Raji (cell line): ENCODE measurements at regions not wholly inside any gene's neighbourhood (a gene's known extent, or its start where the extent isn't known, plus 50 kb on each side); places are given as distances from the start of the nearest gene placed in this dataset.

Experiments
- POLR2A ChIP-seq: IDR thresholded peaks from 2 replicates; pipeline ENCODE4 v1.6.1; 2011; ENCODE audit warnings: low read depth, low read length, control low read depth; ENCODE audit not compliant: insufficient read depth

DNA sequence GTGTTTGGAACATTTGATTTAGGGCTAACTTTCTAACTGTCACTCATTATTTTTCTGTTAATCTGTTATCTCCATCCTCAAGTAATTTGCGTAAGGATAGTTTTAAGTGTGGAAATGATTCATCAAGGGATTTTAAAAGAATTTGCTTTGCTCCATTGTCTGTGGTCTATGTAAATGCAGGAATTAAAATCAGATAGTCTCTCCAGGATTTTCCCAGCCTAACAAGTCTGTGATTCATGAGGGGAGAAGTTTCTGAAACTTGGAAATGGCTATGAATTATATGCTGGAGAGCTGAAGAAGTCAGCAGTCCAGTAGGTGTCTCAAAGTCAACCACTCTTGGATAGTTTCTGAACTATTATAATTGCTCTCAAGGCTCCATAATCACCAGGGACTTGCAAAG, 264.5 kb downstream of the MRPL39 start:
- TF ChIP-seq POLR2A = no peak

DNA sequence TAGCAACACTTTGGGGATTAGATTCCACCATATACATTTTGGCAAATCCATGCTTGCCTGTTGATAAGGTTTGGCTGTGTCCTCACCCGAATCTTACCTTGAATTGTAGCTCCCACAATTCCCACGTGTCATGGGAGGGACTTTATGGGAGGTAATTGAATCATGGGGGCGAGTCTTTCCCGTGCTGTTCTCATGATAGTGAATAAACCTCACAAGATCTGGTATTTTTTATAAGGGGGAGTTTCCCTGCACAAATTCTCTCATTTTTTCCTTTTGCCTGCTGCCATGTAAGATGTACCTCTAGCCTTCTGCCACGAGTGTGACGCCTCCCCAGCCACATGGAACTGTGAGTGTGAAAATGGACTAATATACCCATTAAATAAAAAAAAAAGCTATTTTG, 265.3 kb downstream of the MRPL39 start:
- TF ChIP-seq POLR2A = no peak

DNA sequence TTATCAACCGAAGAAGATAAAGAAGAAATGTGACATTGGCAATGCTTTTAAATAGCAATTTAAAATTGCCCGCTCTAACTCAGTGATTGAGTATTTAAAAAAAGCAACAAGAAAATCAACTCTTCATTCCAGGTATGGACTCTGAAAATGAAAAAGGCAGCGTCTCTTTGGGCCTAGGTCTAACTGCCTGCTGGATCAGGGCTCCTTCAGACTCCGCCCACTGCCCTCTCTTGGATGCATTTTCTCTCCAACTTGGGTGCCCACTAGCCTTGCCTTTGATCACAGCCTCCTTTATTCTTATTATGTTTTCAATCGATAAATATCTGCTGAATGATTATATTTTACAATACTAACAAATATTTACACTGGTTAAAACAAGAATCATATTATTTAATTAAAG, 268.9 kb downstream of the MRPL39 start:
- TF ChIP-seq POLR2A = no peak

DNA sequence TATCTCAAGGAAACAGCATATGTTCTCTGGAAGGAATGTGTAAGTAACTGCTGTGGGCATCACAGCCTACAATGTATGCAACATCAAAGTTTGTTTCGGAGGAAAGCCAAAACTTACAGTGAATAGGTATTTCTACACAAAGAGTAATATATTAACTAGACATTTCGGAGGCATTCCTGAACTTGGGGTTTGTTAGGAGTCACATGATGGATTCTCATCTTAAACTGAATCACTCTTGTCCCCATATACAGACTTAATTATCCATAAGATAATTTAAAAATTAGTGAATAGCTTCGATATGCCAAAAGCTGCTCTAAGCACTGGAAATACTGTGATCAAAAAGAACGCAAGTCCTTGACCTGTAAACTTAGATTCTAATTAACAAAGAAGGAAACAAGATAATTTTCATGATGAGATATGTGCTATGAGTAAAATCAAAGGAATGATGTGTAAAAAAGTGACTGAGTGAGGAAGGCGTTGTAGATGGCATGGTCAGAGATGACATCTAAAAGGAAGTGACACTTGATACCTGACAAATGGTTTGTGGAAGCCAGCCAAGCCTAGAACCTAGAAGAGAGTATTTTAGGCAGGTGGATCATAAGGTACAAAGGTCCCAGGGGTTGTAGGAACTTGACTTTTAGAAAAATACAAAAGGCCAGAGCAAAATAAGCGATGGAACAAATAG, 273.1 kb downstream of the MRPL39 start:
- no peak for TF ChIP-seq POLR2A

DNA sequence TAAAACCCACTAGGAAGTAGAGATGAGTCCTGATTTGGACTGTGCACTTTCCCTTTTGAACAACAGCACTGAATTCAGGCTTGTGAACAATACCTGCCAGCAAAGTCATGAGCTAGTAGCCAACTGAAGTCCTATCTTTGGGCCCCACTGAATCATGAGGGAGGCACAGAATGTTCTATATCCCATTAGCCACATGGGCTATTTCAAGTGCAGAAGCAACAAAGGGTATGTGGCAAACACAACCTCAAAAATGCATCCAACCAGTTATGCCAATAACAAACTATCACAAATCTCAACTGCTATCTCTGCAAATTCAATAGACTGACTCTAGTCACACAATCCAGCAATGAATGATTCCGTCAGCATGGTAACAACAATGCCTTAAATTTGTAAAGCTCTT, 276.0 kb downstream of the MRPL39 start:
- no peak for TF ChIP-seq POLR2A

DNA sequence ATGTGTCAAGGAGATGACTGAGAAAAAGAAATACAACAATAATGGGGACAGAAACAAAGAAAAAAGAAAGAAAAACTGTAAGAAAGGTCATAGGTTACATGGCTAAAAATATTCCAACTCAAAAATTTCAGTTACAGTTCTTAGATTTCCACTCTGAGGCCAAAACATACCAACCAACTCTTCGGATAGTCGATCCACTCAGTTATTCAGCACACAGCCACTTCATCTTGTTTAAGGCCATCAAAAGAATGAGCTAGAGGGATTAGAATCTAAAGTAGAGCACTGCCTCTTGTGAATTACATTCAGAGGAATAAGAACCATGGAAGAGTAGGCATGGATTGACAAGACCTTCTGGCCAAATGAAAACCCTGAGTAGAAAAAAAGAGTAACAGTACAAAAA, 277.0 kb downstream of the MRPL39 start:
- TF ChIP-seq POLR2A = no peak

DNA sequence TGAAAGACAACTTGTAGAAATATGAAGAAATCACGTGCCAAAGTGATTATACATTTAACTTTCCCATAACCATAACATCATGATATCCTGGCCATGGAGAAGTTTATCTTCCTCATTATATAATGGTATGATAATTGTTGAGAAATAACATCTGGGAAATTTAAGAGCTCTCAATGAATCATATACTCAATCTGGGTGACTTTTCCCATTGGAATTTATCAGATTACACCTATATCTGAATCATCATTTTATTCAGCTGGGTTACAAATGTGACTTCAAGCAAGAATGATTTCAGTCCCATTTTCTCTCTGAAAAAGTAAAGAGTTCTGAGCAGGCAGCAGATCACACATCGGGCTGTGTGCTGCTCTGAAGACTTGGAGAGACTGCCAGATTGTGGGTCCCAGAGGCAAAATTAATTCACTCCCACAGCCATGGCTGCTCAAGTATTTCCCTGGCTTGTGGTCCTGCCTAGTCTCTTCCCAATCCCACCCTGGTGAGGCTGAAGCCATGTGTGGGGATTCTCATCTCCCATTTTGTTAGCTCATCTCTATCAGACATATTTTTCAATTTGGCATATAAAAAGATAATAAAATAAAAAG, 278.0 kb downstream of the MRPL39 start:
- TF ChIP-seq POLR2A = no peak

DNA sequence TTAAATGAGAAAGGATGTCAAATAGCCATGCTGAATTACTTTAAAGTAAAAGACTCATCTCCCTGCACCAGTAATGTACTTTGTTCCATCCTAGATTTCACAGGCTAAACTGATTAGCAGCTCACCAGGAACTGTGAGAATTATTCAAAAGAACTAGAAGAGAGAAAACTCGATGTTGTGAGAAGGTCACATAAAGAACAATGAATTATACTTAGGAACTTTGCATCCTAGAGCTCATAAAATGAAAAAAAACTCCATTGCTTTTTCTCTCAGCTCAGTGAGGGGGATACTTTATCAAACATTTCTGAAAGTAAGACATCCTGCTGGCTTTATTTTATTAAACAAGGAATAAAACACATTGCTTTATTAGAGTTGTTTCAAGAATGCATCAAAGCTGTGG, 278.5 kb downstream of the MRPL39 start:
- no peak for TF ChIP-seq POLR2A

DNA sequence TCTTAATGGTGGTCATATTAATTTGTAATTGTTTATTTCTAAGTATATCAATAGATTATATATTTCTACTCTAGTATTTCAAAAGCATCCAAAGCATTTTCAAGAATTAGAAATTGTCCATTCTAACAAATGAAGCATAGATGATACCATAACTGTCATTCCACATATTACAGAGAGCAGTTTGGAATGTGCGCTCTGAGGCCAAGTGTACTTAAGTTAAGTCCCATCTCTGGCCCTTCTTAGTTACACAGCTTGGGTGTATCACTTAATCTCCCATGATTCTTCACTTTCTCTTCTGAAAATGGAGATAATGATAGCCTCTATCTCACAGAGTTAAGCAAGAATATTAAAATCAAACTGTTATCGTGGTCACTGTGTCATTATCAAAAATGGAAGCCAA, 281.1 kb downstream of the MRPL39 start:
- no peak for TF ChIP-seq POLR2A

DNA sequence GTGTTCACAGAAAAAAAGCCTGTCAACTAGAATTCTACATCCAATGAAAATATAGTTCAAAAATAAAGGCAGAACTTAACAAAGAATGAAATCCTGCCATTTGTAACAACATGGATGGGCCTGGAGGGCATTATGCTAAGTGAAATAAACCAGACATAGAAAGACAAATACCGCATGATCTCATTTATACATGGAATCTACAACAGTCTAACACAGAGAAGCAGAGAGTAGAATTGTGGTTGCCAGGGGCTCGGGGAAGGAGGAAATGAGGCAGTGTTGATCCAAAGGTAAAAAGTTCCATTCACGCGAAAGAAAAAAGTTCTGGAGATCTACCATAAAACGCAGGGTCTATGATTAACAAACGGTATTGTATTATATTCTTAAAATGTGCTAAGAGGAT, 282.6 kb downstream of the MRPL39 start:
- TF ChIP-seq POLR2A = no peak

DNA sequence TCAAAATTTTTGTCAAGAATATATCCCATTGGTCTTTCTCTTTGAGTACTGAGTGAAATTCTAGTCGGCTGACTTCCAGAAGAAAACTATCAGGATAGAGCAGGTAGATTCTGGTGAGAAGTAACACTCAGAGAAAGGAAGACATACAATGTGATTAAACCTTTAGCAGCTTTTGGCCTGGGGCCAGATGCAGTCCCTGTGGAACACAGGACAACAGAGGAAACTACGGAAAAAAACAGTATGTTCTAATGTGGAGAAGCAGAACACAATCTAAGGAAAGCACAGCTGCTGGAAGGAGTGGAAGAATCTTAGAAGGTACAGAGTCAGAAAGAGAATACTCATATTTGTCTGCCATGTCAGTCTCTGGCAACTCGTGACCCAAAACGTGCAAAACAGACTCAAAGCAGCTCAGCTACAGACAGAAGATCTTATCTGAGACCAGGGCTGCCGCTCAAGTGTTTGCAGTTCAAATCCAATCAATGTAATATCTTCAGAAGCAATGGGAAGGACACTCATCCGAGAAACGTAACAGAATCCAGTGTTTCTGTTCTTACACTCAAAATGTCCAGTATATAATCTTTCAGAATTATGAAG, 283.8 kb downstream of the MRPL39 start:
- TF ChIP-seq POLR2A = no peak

DNA sequence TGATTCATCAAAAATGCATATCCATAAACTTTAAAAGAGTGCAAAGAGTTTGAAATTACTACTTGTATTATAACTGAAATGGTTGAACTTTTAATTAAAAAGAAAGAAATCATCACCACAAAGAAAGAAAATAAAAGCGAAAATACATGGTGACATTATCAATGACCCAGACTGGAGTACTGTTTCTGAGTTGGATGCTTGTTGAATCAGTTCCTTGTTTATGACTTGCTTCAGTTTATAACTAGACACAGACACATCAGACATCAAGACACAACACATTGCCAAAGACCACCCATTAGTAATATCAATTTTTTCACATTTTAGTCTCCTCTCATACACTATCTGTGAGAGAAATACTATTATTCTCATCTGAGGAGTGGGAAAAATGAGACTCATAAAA, 293.0 kb downstream of the MRPL39 start:
- TF ChIP-seq POLR2A = no peak

DNA sequence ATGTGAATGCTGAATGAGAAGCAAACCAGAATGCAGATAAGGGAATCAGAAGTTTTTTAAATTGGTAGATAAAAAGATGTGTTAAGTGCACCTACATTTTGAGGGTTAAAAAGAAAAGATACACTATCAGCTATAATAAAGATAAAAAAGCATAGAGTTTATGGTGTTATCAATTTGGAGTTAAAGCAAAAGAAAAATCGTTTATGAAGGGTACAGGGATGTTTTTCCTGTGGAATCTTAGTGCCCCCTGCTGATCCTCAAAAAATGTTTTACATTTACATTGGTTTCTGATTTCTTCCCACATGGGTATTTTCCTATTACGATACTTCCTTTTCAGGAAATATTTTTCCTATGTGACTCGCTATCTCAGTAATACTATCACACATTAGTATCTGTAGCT, 293.5 kb downstream of the MRPL39 start:
- no peak for TF ChIP-seq POLR2A

DNA sequence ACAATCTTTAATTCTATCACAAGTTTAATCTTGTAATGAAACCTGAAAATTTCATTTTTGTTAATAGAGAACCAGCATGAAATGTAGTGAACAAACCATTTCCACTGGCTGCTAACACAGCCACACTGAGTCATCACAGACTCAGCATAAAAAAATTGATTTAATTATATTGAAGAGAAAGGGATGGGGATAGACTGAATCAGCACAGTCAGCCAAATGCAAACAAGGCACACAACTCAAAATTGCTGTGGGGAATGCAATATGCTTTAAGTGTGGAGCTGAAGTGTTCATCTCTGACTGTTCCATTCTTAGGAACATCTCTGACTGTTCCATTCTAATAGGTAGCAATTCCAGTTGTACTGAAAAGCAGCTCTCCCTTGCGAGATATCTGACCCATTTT, 299.8 kb downstream of the MRPL39 start:
- no peak for TF ChIP-seq POLR2A

DNA sequence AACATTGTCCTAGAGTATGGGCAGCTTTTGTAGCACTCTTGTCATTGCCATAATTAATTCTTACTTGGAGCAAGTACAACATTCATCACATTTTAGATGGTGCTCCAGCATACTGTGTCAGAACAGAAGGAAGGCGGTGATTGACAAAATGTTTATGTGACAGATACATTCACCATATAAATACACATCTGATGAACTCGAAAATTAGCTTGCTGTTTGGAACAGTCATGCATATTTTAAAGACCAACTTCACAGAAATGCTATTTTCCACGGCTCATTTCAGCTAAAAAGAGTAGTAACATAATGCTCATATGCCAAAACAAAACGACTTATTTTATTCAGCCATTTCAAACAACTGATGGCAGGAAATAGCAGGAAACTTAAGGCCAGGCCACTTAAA, 302.7 kb downstream of the MRPL39 start:
- TF ChIP-seq POLR2A = no peak

DNA sequence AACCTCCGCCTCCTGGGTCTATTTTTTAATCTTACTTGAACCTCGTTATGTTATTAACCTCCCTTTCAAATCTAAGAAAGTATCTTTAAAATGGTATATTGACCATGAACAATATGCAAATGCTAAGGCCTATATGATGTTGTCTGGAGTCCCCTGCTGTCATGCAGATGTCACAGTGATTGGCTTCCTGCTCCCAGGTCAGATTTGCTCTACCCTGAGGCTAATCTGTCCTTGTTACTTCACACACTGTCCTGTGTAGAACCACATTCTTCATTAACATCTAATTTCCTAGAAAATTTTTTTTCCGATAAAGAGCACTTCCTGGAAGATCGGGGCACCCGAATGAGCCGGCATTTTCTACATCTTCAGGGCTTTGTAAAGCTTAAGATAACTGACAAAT, 306.6 kb downstream of the MRPL39 start:
- TF ChIP-seq POLR2A = no peak
